SK-N-SH treated with all-trans-retinoic acid at 6 μM for 48 hours (cell line): ENCODE measurements at regions not wholly inside any gene's neighbourhood (a gene's known extent, or its start where the extent isn't known, plus 50 kb on each side); places are given as distances from the start of the nearest gene placed in this dataset.

Source experiments
- ATAC-seq: fragments of 200-7000 bp; cut with Tn5 transposase; 3 replicates; pipeline ENCODE4 v1.9.1; 2020; ENCODE audit warnings: mild to moderate bottlenecking, moderate library complexity
- ARNTL ChIP-seq: fragments of 450-650 bp; formaldehyde crosslinking; IDR thresholded peaks from 2 replicates; pipeline ENCODE4 v1.5.0; 2020; ENCODE audit warnings: low read depth, mild to moderate bottlenecking, moderate library complexity, borderline replicate concordance
- BACH2 ChIP-seq: fragments of 250-450 bp; sonication (Bioruptor Pico); IDR thresholded peaks from 2 replicates; pipeline ENCODE4 v1.9.0; 2021; ENCODE audit warnings: mild to moderate bottlenecking, borderline replicate concordance
- CSDC2 ChIP-seq: fragments of 250-450 bp; sonication (Bioruptor Pico); IDR thresholded peaks from 2 replicates; pipeline ENCODE4 v1.5.0; 2020; ENCODE audit warnings: mild to moderate bottlenecking, moderate library complexity
- ESRRG ChIP-seq: fragments of 250-450 bp; sonication (Bioruptor Pico); IDR thresholded peaks from 2 replicates; pipeline ENCODE4 v1.6.1; 2021; ENCODE audit warnings: mild to moderate bottlenecking
- GLIS3 ChIP-seq: fragments of 250-450 bp; sonication (Bioruptor Pico); IDR thresholded peaks from 2 replicates; pipeline ENCODE4 v1.5.0; 2020; ENCODE audit warnings: mild to moderate bottlenecking, moderate library complexity
- OSR1 ChIP-seq: fragments of 250-450 bp; sonication (Bioruptor Pico); IDR thresholded peaks from 2 replicates; pipeline ENCODE4 v1.8.0; 2022; ENCODE audit warnings: moderate library complexity, mild to moderate bottlenecking, inconsistent platforms
- PPARA ChIP-seq: fragments of 250-450 bp; sonication (Bioruptor Pico); IDR thresholded peaks from 2 replicates; pipeline ENCODE4 v1.5.0; 2020; ENCODE audit warnings: mild to moderate bottlenecking, borderline replicate concordance
- SNAI2 ChIP-seq: fragments of 250-450 bp; sonication (Bioruptor Pico); IDR thresholded peaks from 2 replicates; pipeline ENCODE4 v1.5.0; 2020; ENCODE audit warnings: mild to moderate bottlenecking, moderate library complexity
- TCF4 ChIP-seq: fragments of 250-450 bp; sonication (Bioruptor Pico); IDR thresholded peaks from 2 replicates; pipeline ENCODE4 v1.8.0; 2021; ENCODE audit warnings: mild to moderate bottlenecking, moderate library complexity, borderline replicate concordance
- TOX ChIP-seq: fragments of 250-450 bp; sonication (Bioruptor Pico); IDR thresholded peaks from 2 replicates; pipeline ENCODE4 v1.8.0; 2021; ENCODE audit warnings: mild to moderate bottlenecking, moderate library complexity, borderline replicate concordance
- ZC3H10 ChIP-seq: fragments of 250-450 bp; sonication (Bioruptor Pico); IDR thresholded peaks from 2 replicates; pipeline ENCODE4 v1.5.1; 2021; ENCODE audit warnings: mild to moderate bottlenecking, moderate library complexity
- ZFP3 ChIP-seq: fragments of 250-450 bp; sonication (Bioruptor Pico); IDR thresholded peaks from 2 replicates; pipeline ENCODE4 v1.5.0; 2020; ENCODE audit warnings: mild to moderate bottlenecking, moderate library complexity
- ZFP30 ChIP-seq: fragments of 450-650 bp; formaldehyde crosslinking; IDR thresholded peaks from 2 replicates; pipeline ENCODE4 v1.5.0; 2022; ENCODE audit warnings: mild to moderate bottlenecking, moderate library complexity
- ZNF565 ChIP-seq: fragments of 450-650 bp; formaldehyde crosslinking; conservative IDR thresholded peaks from 2 replicates; pipeline ENCODE4 v1.5.0; 2020; ENCODE audit warnings: low read depth, mild to moderate bottlenecking, moderate library complexity
- ZNF70 ChIP-seq: fragments of 450-650 bp; formaldehyde crosslinking; IDR thresholded peaks from 2 replicates; pipeline ENCODE4 v1.5.0; 2020; ENCODE audit warnings: mild to moderate bottlenecking, moderate library complexity
- ZNF8 ChIP-seq: fragments of 450-650 bp; formaldehyde crosslinking; IDR thresholded peaks from 2 replicates; pipeline ENCODE4 v1.5.0; 2020; ENCODE audit warnings: mild to moderate bottlenecking, moderate library complexity
- TF ChIP-seq, protein P1 (sequence below): fragments of 250-450 bp; sonication (Bioruptor Pico); IDR thresholded peaks from 2 replicates; pipeline ENCODE4 v1.5.0; 2020; ENCODE audit warnings: mild to moderate bottlenecking, moderate library complexity
- TF ChIP-seq, protein P2 (sequence below): fragments of 250-450 bp; sonication (Bioruptor Pico); IDR thresholded peaks from 2 replicates; pipeline ENCODE4 v1.5.1; 2020; ENCODE audit warnings: low read depth, mild to moderate bottlenecking, moderate library complexity
- TF ChIP-seq, protein P3 (sequence below): fragments of 250-450 bp; sonication (Bioruptor Pico); IDR thresholded peaks from 2 replicates; pipeline ENCODE4 v1.8.0; 2020; ENCODE audit warnings: mild to moderate bottlenecking, moderate library complexity, borderline replicate concordance
- TF ChIP-seq, protein P4 (sequence below): fragments of 250-450 bp; sonication (Bioruptor Pico); IDR thresholded peaks from 2 replicates; pipeline ENCODE4 v1.8.0; 2021; ENCODE audit warnings: low read depth, mild to moderate bottlenecking, moderate library complexity, borderline replicate concordance

DNA sequence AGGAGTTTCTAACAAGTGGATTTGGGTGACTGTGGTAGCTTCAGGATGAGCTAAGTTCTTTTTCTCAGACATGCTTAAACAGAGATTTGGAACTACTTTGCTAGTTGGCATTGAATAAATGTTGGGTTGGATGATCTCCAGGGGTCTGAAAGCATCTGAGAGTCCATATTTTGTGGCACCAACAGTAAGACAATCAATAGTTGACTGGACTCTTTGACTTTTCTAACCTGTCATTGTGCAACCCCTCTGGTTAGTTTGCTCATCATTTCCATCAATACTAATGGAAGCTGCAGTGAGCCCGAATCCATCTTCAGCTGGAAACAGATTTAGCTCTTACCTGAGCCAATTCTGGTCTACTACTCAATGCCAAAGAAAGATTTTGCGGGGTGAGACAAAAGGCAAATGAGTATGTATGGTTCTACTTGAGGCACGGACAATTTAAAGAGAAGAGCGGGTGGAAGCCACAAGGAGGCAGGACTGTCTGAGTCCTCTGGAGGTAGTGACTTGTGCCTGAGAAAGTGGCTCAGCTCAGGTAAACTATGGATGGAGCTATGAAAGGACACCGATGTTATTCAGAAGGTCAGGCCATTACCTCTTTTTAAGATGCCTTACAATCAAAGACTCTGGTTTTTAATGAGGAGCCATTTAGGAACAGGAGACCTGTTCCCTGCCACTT lies 118.7 kb downstream of the MID1IP1 start:
- TF ChIP-seq ZC3H10 (CRISPR knock-in tag) (no peak), TOX (CRISPR knock-in tag) (no peak), BACH2 (CRISPR knock-in tag) (no peak), ZFP3 (CRISPR knock-in tag) (no peak), ZNF8 (CRISPR knock-in tag) (no peak), ZNF565 (no peak), ARNTL (CRISPR knock-in tag) (no peak)
- TF ChIP-seq, all 23 proteins: peak for 0
- ATAC-seq: no peak

DNA sequence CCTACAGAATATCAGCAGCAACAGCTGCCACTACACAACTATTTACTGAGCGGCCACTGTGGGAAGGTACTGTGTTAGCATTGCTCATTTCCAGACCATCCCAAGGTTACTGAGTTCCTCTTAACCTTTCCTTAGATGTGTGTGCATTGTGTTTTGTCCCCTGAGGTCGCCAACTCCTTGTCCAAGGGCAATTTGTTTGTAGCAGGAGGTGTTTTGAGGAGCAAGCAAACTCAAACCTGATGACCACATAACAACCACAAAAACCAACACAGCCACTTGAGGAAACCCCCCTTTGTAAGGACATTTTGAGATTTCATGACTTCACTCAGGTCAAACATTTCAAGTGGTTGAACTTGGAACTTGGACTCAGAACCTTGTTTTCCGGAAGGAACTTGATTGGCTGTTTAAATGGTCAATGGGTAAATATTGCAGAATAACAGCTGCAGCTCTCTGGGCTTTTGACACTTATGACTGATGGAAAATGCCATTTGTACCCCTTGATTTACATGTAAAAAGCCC lies 122.3 kb downstream of the MID1IP1 start:
- no peak for ATAC-seq
- TF ChIP-seq ZNF70 (CRISPR knock-in tag): no peak
- TF ChIP-seq, protein P1, sequence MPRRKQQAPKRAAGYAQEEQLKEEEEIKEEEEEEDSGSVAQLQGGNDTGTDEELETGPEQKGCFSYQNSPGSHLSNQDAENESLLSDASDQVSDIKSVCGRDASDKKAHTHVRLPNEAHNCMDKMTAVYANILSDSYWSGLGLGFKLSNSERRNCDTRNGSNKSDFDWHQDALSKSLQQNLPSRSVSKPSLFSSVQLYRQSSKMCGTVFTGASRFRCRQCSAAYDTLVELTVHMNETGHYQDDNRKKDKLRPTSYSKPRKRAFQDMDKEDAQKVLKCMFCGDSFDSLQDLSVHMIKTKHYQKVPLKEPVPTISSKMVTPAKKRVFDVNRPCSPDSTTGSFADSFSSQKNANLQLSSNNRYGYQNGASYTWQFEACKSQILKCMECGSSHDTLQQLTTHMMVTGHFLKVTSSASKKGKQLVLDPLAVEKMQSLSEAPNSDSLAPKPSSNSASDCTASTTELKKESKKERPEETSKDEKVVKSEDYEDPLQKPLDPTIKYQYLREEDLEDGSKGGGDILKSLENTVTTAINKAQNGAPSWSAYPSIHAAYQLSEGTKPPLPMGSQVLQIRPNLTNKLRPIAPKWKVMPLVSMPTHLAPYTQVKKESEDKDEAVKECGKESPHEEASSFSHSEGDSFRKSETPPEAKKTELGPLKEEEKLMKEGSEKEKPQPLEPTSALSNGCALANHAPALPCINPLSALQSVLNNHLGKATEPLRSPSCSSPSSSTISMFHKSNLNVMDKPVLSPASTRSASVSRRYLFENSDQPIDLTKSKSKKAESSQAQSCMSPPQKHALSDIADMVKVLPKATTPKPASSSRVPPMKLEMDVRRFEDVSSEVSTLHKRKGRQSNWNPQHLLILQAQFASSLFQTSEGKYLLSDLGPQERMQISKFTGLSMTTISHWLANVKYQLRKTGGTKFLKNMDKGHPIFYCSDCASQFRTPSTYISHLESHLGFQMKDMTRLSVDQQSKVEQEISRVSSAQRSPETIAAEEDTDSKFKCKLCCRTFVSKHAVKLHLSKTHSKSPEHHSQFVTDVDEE: no peak
- TF ChIP-seq BACH2 (CRISPR knock-in tag): no peak
- TF ChIP-seq PPARA (CRISPR knock-in tag): no peak
- TF ChIP-seq ESRRG (CRISPR knock-in tag): no peak
- TF ChIP-seq ARNTL (CRISPR knock-in tag): no peak
- TF ChIP-seq ZNF8 (CRISPR knock-in tag): no peak
- no peak for TF ChIP-seq ZFP30
- no peak for TF ChIP-seq ZNF565
- TF ChIP-seq SNAI2 (CRISPR knock-in tag): no peak
- no peak for TF ChIP-seq ZFP3 (CRISPR knock-in tag)
- TF ChIP-seq CSDC2: no peak
- TF ChIP-seq, protein P2, sequence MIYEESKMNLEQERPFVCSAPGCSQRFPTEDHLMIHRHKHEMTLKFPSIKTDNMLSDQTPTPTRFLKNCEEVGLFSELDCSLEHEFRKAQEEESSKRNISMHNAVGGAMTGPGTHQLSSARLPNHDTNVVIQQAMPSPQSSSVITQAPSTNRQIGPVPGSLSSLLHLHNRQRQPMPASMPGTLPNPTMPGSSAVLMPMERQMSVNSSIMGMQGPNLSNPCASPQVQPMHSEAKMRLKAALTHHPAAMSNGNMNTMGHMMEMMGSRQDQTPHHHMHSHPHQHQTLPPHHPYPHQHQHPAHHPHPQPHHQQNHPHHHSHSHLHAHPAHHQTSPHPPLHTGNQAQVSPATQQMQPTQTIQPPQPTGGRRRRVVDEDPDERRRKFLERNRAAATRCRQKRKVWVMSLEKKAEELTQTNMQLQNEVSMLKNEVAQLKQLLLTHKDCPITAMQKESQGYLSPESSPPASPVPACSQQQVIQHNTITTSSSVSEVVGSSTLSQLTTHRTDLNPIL (CRISPR knock-in tag): no peak

DNA sequence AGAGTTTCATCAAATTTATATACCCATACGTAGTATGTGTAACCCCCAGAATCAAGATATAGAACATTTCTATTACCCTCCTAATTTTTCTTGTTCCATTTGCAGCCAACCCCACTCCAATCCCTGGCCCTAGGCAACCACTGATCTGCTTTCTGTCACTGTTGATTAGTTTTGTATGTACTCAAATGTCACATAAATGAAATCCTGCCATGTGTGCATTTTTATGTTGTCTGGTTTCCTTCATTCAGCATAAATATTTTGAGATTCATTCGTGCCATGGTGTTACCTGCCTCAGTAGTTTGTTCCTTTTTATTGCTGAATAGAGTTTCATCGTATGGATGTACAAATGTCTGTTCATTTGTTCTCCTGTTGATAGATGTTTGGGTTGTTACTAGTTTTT lies 126.3 kb downstream of the MID1IP1 start:
- no peak for ATAC-seq
- TF ChIP-seq PPARA (CRISPR knock-in tag) (no peak), ARNTL (CRISPR knock-in tag) (no peak), GLIS3 (CRISPR knock-in tag) (no peak), CSDC2 (no peak), ZNF70 (CRISPR knock-in tag) (no peak), ESRRG (CRISPR knock-in tag) (no peak), TCF4 (CRISPR knock-in tag) (no peak), ZC3H10 (CRISPR knock-in tag) (no peak), ZNF565 (no peak), ZNF8 (CRISPR knock-in tag) (no peak)
- TF ChIP-seq, protein P3, sequence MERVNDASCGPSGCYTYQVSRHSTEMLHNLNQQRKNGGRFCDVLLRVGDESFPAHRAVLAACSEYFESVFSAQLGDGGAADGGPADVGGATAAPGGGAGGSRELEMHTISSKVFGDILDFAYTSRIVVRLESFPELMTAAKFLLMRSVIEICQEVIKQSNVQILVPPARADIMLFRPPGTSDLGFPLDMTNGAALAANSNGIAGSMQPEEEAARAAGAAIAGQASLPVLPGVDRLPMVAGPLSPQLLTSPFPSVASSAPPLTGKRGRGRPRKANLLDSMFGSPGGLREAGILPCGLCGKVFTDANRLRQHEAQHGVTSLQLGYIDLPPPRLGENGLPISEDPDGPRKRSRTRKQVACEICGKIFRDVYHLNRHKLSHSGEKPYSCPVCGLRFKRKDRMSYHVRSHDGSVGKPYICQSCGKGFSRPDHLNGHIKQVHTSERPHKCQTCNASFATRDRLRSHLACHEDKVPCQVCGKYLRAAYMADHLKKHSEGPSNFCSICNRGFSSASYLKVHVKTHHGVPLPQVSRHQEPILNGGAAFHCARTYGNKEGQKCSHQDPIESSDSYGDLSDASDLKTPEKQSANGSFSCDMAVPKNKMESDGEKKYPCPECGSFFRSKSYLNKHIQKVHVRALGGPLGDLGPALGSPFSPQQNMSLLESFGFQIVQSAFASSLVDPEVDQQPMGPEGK (CRISPR knock-in tag): no peak
- TF ChIP-seq, protein P4, sequence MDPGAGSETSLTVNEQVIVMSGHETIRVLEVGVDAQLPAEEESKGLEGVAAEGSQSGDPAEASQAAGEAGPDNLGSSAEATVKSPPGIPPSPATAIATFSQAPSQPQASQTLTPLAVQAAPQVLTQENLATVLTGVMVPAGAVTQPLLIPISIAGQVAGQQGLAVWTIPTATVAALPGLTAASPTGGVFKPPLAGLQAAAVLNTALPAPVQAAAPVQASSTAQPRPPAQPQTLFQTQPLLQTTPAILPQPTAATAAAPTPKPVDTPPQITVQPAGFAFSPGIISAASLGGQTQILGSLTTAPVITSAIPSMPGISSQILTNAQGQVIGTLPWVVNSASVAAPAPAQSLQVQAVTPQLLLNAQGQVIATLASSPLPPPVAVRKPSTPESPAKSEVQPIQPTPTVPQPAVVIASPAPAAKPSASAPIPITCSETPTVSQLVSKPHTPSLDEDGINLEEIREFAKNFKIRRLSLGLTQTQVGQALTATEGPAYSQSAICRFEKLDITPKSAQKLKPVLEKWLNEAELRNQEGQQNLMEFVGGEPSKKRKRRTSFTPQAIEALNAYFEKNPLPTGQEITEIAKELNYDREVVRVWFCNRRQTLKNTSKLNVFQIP (CRISPR knock-in tag): no peak

DNA sequence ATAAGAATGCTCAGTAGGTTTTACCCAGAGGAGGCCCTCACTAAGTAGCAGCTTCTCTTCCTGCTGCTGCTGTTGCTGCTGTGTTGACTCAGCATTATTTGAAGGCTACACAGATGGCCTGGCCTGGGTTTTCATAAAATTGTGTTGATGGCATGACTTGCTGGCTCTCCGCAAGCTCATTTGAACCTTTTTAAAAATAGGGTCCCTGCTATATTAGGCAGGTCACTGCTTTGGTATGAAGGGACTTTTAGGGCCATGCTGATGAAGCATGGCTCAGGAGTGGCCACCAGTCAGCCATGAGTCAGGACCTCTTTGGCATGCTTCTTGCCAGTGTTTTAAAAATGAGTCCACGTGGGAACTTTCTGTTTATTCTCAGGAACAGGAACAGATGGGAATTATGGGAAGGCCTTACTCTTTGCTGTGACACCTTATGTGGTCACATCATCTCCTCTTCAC lies 128.7 kb downstream of the MID1IP1 start:
- ATAC-seq: no peak
- TF ChIP-seq, protein P3 (CRISPR knock-in tag): no peak
- TF ChIP-seq, protein P1: no peak
- TF ChIP-seq ARNTL (CRISPR knock-in tag) (no peak), BACH2 (CRISPR knock-in tag) (no peak), OSR1 (CRISPR knock-in tag) (no peak), ZC3H10 (CRISPR knock-in tag) (no peak)
- TF ChIP-seq, protein P2 (CRISPR knock-in tag): no peak
